ENCODE measurements at regions not wholly inside any gene's neighbourhood (a gene's known extent, or its start where the extent isn't known, plus 50 kb on each side); places are given as distances from the start of the nearest gene placed in this dataset.

- ATAC-seq: no peak
- Histone ChIP-seq H3K36me3 (ENCODE audit: control insufficient read depth, insufficient read depth, low read length) (no peaks in the 10 kb centered on the region), H3K9me3 (ENCODE audit: control insufficient read depth, insufficient read depth, low read depth, low read length) (no peaks in the 10 kb centered on the region), H3K4me3 (ENCODE audit: low read depth in 2 of 2, low read length in 2 of 2) (no peak overlapping the region), H3K4me1 (ENCODE audit: control insufficient read depth, insufficient read depth, low read length) (no peaks in the 10 kb centered on the region), H3K27me3 (ENCODE audit: control insufficient read depth, insufficient read depth, low read length) (no peaks in the 10 kb centered on the region), H3K27ac (ENCODE audit: low read length) (no peak overlapping the region)
- ChIA-PET POLR2A (no interaction called here), CTCF (no interaction called here)
- intact Hi-C loops (cut with micrococcal nuclease; ENCODE audit: unreplicated experiment) (no loop called here), in situ Hi-C loops (cut with HindIII; ENCODE audit: low pct_unique_long_range_greater_than_20kb, low sequenced_read_pairs) (no loop called here)
- DNase-seq (ENCODE audit: low read depth, low spot score): no peak
- BruUV-seq (replicated peaks): no TSS peak
- TF ChIP-seq SIN3A (IDR thresholded peaks at IDR 0.05; ENCODE audit: borderline replicate concordance, insufficient read depth, low read depth, low read length) (no peak), TCF7L2 (IDR thresholded peaks at IDR 0.05; ENCODE audit: low read depth, low read length) (no peak), REST (IDR thresholded peaks at IDR 0.05; ENCODE audit: insufficient read depth in 1 of 2, low read depth in 2 of 2, low read length in 1 of 2) (no peak), CTCF (IDR thresholded peaks at IDR 0.05) (no peak), POLR2AphosphoS5 (IDR thresholded peaks at IDR 0.05; ENCODE audit: low read depth, low read length) (no peak)
Observed at GRCh38 chr12:104834607-104835006, 123.5 kb downstream of the SLC41A2 start.

- H3K36me3 ChIP-seq (ENCODE audit: control insufficient read depth, insufficient read depth, low read length): no peaks in the 10 kb centered on the region
- no peaks in the 10 kb centered on the region for H3K27me3 ChIP-seq (ENCODE audit: control insufficient read depth, insufficient read depth, low read length)
- no TSS peak for BruUV-seq (replicated peaks)
- intact Hi-C loops (cut with micrococcal nuclease; ENCODE audit: unreplicated experiment) (no loop called here), in situ Hi-C loops (cut with HindIII; ENCODE audit: low pct_unique_long_range_greater_than_20kb, low sequenced_read_pairs) (no loop called here)
- TF ChIP-seq CTCF (IDR thresholded peaks at IDR 0.05): no peak
- TF ChIP-seq POLR2AphosphoS5 (IDR thresholded peaks at IDR 0.05; ENCODE audit: low read depth, low read length): no peak
- TF ChIP-seq TCF7L2 (IDR thresholded peaks at IDR 0.05; ENCODE audit: low read depth, low read length): no peak
- no peak for TF ChIP-seq SIN3A (IDR thresholded peaks at IDR 0.05; ENCODE audit: borderline replicate concordance, insufficient read depth, low read depth, low read length)
- TF ChIP-seq REST (IDR thresholded peaks at IDR 0.05; ENCODE audit: insufficient read depth in 1 of 2, low read depth in 2 of 2, low read length in 1 of 2): no peak
- H3K27ac ChIP-seq (ENCODE audit: low read length): no peak overlapping the region
- no peak overlapping the region for H3K4me3 ChIP-seq (ENCODE audit: low read depth in 2 of 2, low read length in 2 of 2)
- H3K9me3 ChIP-seq (ENCODE audit: control insufficient read depth, insufficient read depth, low read depth, low read length): no peaks in the 10 kb centered on the region
- ATAC-seq (no peak), DNase-seq (ENCODE audit: low read depth, low spot score) (no peak)
- POLR2A ChIA-PET: no interaction called here
- CTCF ChIA-PET: no interaction called here
- H3K4me1 ChIP-seq (ENCODE audit: control insufficient read depth, insufficient read depth, low read length): no peaks in the 10 kb centered on the region
Observed at GRCh38 chr12:104833756-104834155, 124.3 kb downstream of the SLC41A2 start.
